K562 (cell line): ENCODE measurements at regions not wholly inside any gene's neighbourhood (a gene's known extent, or its start where the extent isn't known, plus 50 kb on each side); places are given as distances from the start of the nearest gene placed in this dataset.

Experiments
- ATAC-seq: fragments of 200-7000 bp; cut with Tn5 transposase; 3 replicates; pipeline ENCODE4 v1.9.1; 2020; ENCODE audit warnings: moderate library complexity
- BruUV-seq: library from RNA; stranded (reverse); fragments of 400-500 nt; replicated peaks from 2 replicates; lab custom pipeline; 2021; lab: Mats Ljungman, UMichigan
- CTCF ChIA-PET: fragments of 300-600 bp; formaldehyde crosslinking; extraction: SDS; loops from one replicate; lab custom pipeline; 2021; ENCODE audit warnings: low intra/inter-chr PET ratio; lab: Yijun Ruan, JAX
- POLR2A ChIA-PET: fragments of 300-600, 350-650 bp; sonication (Branson Sonifier 250); formaldehyde crosslinking; extraction: SDS; loops from one replicate; lab custom pipeline; 2021; ENCODE audit warnings: antibody characterized with exemption, inconsistent platforms; lab: Yijun Ruan, JAX
- DNase-seq, 4 experiments: peaks; one replicate each; pipeline versions ENCODE4 v3.0.0 to v3.0.0-alpha.2; 2011 to 2018; ENCODE audit warnings: low spot score in 3 of 4, mixed read lengths in 3 of 4; ENCODE audit errors: extremely low read depth in 1 of 4
- FAIRE-seq: peaks from 2 replicates; lab custom pipeline; 2011; peaks lifted over from hg19 to GRCh38; lab: Jason Lieb, UNC
- H2AFZ ChIP-seq: 2 replicates; pipeline ENCODE4 v1.6.0; 2011; ENCODE audit warnings: low read depth, low read length, control low read depth, inconsistent platforms
- H3K27ac ChIP-seq: fragments of 200-600 bp; 3 replicates; pipeline ENCODE4 v1.8.0; 2011; ENCODE audit warnings: low read depth, mild to moderate bottlenecking, control low read depth, inconsistent platforms, low read length, moderate library complexity, mixed read lengths; ENCODE audit errors: extremely low read depth
- H3K27me3 ChIP-seq, 2 experiments: fragments of 300-600 bp in 1 of 2; 2 replicates in 1 of 2; 3 replicates in 1 of 2; pipeline versions ENCODE4 v1.6.0 to v1.8.0; 2011; ENCODE audit warnings: inconsistent platforms in 2 of 2, low read length in 2 of 2, mild to moderate bottlenecking in 1 of 2, mixed read lengths in 1 of 2, moderate library complexity in 1 of 2; ENCODE audit not compliant: control insufficient read depth in 2 of 2, insufficient read depth in 2 of 2
- H3K36me3 ChIP-seq: fragments of 300-600 bp; 3 replicates; pipeline ENCODE4 v1.8.0; 2011; ENCODE audit warnings: mild to moderate bottlenecking, low read length, inconsistent platforms; ENCODE audit not compliant: control insufficient read depth, insufficient read depth
- H3K4me1 ChIP-seq, 2 experiments: fragments of 200-600 bp in 1 of 2; replicated peaks in 1 of 2; 2 replicates in 1 of 2; 3 replicates in 1 of 2; pipeline versions ENCODE4 v1.5.1 to v1.8.0; 2011; ENCODE audit warnings: inconsistent platforms in 2 of 2, low read length in 2 of 2, mild to moderate bottlenecking in 1 of 2, mixed read lengths in 1 of 2, moderate library complexity in 1 of 2; ENCODE audit not compliant: control insufficient read depth in 2 of 2, insufficient read depth in 2 of 2
- H3K4me2 ChIP-seq: 2 replicates; pipeline ENCODE4 v1.6.1; 2011; ENCODE audit warnings: low read length, control low read depth, inconsistent platforms, mixed read lengths; ENCODE audit not compliant: insufficient read depth
- H3K4me3 ChIP-seq: fragments of 200-600 bp; sonication (generic), shearing (Covaris generic); 2 replicates; pipeline ENCODE4 v1.5.1; 2016; ENCODE audit warnings: control low read depth, inconsistent platforms
- H3K79me2 ChIP-seq: fragments of 200-600 bp; 3 replicates; pipeline ENCODE4 v1.8.0; 2011; ENCODE audit warnings: low read length, inconsistent platforms; ENCODE audit not compliant: control insufficient read depth, insufficient read depth
- H3K9ac ChIP-seq, 2 experiments: 2 replicates each; pipeline versions ENCODE4 v1.6.0 to v1.6.1; 2011; ENCODE audit warnings: low read depth in 2 of 2, low read length in 2 of 2, control low read depth in 1 of 2, inconsistent platforms in 1 of 2, mild to moderate bottlenecking in 1 of 2, mixed read lengths in 1 of 2; ENCODE audit not compliant: insufficient read depth in 1 of 2
- H3K9me1 ChIP-seq: one replicate; pipeline ENCODE4 v1.6.0; 2011; ENCODE audit warnings: inconsistent platforms, mild to moderate bottlenecking, low read length, moderate library complexity; ENCODE audit not compliant: control insufficient read depth, insufficient read depth
- H3K9me3 ChIP-seq: replicated peaks from 2 replicates; pipeline ENCODE4 v1.5.1; 2011; ENCODE audit warnings: low read depth, low read length, inconsistent platforms; ENCODE audit not compliant: control insufficient read depth, insufficient read depth
- H4K20me1 ChIP-seq: replicated peaks from 2 replicates; pipeline ENCODE4 v1.6.1; 2011; ENCODE audit warnings: low read length, inconsistent platforms, mixed read lengths; ENCODE audit not compliant: control insufficient read depth, insufficient read depth
- RUNX1 ChIP-seq: sonication (generic); IDR thresholded peaks from 2 replicates; pipeline ENCODE4 v1.6.1; 2016; ENCODE audit warnings: antibody characterized with exemption, low read depth
- SPI1 ChIP-seq: IDR thresholded peaks from 2 replicates; pipeline ENCODE4 v1.6.1; 2011; ENCODE audit warnings: low read depth, low read length, control low read depth, borderline replicate concordance
- ZFP36 ChIP-seq: fragments of 150-350 bp; IDR thresholded peaks from 2 replicates; pipeline ENCODE4 v1.6.1; 2018; ENCODE audit warnings: low read length, low read depth; ENCODE audit not compliant: partially characterized antibody
- ZNF133 ChIP-seq: fragments of 250-450 bp; sonication (Bioruptor Pico); IDR thresholded peaks from 2 replicates; pipeline ENCODE4 v1.4.0; 2020; ENCODE audit warnings: mild to moderate bottlenecking
- WGBS: fragments of 100-300 bp; shearing (Covaris generic); methylation state at CpG from one replicate; pipeline ENCODE4 v1.1.6; 2016; ENCODE audit warnings: low coverage, mixed read lengths; ENCODE audit not compliant: insufficient coverage; ENCODE audit errors: missing lambda C conversion rate; 5-methylcytosine and 5-hydroxymethylcytosine counted together
- in situ Hi-C: fragments of 300-500 bp; cut with MboI; formaldehyde crosslinking; loops from 4 replicates; pipeline ENCODE4 v1.15.0; 2018; ENCODE audit warnings: inconsistent platforms, mixed read lengths
- intact Hi-C: fragments of 100-400 bp; cut with micrococcal nuclease; formaldehyde crosslinking; loops from 2 replicates; pipeline ENCODE4 v1.14.2; 2022

DNA sequence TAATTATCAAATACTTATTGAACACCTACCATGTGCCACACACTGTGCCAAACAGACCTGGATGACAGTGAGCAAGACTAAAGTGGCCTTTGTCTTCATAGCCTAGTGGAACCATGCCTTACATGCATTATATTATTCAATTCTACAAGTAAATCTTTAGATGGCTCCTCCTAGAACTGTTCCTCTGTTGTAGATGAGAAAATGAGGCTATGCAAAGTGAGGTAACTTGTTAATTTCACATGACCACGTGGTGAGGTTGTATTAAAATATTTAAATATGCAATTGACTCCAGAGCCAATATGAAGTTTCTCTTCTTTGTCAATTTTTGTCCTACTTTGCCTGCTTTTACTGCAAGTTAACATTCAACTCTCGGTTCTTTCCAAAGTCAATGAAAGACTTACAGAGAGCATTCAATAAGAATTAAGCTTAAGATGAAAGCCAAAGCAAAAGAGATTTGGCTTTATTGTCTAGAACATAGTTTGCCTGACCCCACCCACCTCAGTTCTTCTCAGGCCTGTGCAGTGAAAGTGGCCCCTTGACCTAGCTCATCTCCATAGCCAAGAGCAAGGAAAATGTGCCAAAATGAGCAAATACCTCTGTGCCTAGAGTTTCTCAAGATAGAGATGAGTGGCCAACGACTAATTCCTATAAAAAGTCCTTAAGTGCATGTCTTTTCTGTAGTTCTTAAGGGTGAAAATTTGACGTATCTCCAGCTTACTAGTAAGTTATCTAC lies 263.2 kb upstream of the NFIA start:
- no TSS peak for BruUV-seq
- in situ Hi-C loops = no loop called here
- ChIA-PET CTCF (no interaction called here), POLR2A (no interaction called here)
- Histone ChIP-seq H3K4me1 (no peaks in the 10 kb centered on the region), H3K79me2 (no peaks in the 10 kb centered on the region), H4K20me1 (no peaks in the 10 kb centered on the region), H3K9ac (no peak overlapping the region), H3K36me3 (no peaks in the 10 kb centered on the region), H2AFZ (no peak overlapping the region), H3K27me3 (no peaks in the 10 kb centered on the region), H3K4me2 (no peak overlapping the region), H3K27ac (no peak overlapping the region), H3K9me1 (no peaks in the 10 kb centered on the region), H3K4me3 (no peak overlapping the region), H3K9me3 (no peaks in the 10 kb centered on the region)
- intact Hi-C loops = no loop called here
- WGBS = 2% methylated on average over 4 of the region's 4 CpGs
- ATAC-seq = no peak
- FAIRE-seq = no peak
- DNase-seq = no peak
- TF ChIP-seq ZNF133 (CRISPR knock-in tag) = no peak

GRCh38 chr1:60813071-60813470 lies 269.3 kb upstream of the NFIA start:
- no peak for FAIRE-seq
- no peaks in the 10 kb centered on the region for H3K36me3 ChIP-seq
- intact Hi-C loops = no loop called here

More at GRCh38 chr1:60813071-60813470, 269.3 kb upstream of the NFIA start:
- WGBS = 0% methylated on average over 3 of the region's 3 CpGs
- Histone ChIP-seq H4K20me1 (no peaks in the 10 kb centered on the region), H3K9me1 (no peaks in the 10 kb centered on the region), H3K4me1 (no peaks in the 10 kb centered on the region), H3K4me3 (no peak overlapping the region), H2AFZ (no peak overlapping the region), H3K4me2 (no peak overlapping the region), H3K27me3 (no peaks in the 10 kb centered on the region), H3K9ac (no peak overlapping the region), H3K9me3 (no peaks in the 10 kb centered on the region), H3K79me2 (no peaks in the 10 kb centered on the region), H3K27ac (no peak overlapping the region)
- ChIA-PET CTCF (no interaction called here), POLR2A (no interaction called here)
- no TSS peak for BruUV-seq
- ATAC-seq (no peak), DNase-seq (no peak)
- in situ Hi-C loops = no loop called here
- TF ChIP-seq ZFP36 (no peak), RUNX1 (no peak), SPI1 (no peak)
